ENCODE measurements at regions not wholly inside any gene's neighbourhood (a gene's known extent, or its start where the extent isn't known, plus 50 kb on each side); places are given as distances from the start of the nearest gene placed in this dataset.

- Histone ChIP-seq H3K4ac (ENCODE audit: low read length) (no peak overlapping the region), H3K23ac (ENCODE audit: low read depth, low read length, poor library complexity) (no peak overlapping the region), H3K79me1 (ENCODE audit: low read depth, low read length) (no peaks in the 10 kb centered on the region), H2AFZ (ENCODE audit: low read length) (peak overlapping the region; percentile 12), H4K91ac (ENCODE audit: low read depth, low read length, poor library complexity) (no peak overlapping the region), H3K18ac (ENCODE audit: low read length) (no peak overlapping the region), H2AK5ac (ENCODE audit: low read depth, low read length) (no peak overlapping the region), H3K4me1 (ENCODE audit: control insufficient read depth in 2 of 2, insufficient read depth in 1 of 2, low read depth in 1 of 2, low read length in 2 of 2) (no peaks in the 10 kb centered on the region), H3K9me3 (replicated peaks in 1 of 2; ENCODE audit: control insufficient read depth in 2 of 2, insufficient read depth in 1 of 2, low read depth in 1 of 2, low read length in 2 of 2) (no peaks in the 10 kb centered on the region), H3K14ac (ENCODE audit: low read length) (no peak overlapping the region), H3K27ac (replicated peaks; ENCODE audit: low read length) (no peak overlapping the region), H3K4me2 (ENCODE audit: insufficient read depth, low read length, poor library complexity, severe bottlenecking) (no peak overlapping the region), H2BK15ac (ENCODE audit: low read length) (no peak overlapping the region), H3K36me3 (replicated peaks in 1 of 2; ENCODE audit: control insufficient read depth in 2 of 2, insufficient read depth in 2 of 2, low read length in 2 of 2) (no peaks in the 10 kb centered on the region), H2BK5ac (ENCODE audit: low read length) (no peak overlapping the region), H3K4me3 (ENCODE audit: low read length in 2 of 2) (no peak overlapping the region), H4K8ac (ENCODE audit: low read depth, low read length) (no peak overlapping the region), H2BK12ac (ENCODE audit: low read length) (no peak overlapping the region), H3K9ac (ENCODE audit: low read depth, low read length, poor library complexity) (no peak overlapping the region), H3K27me3 (ENCODE audit: control insufficient read depth in 3 of 3, insufficient read depth in 3 of 3, low read depth in 1 of 3, low read length in 3 of 3) (no peaks in the 10 kb centered on the region), H2BK120ac (ENCODE audit: low read depth, low read length) (no peak overlapping the region)
- no peak for DNase-seq (ENCODE audit: low spot score)
- WGBS, 2 donors (ENCODE audit: extremely low coverage in 2 of 2, insufficient read length in 2 of 2, insufficient replicate concordance in 1 of 2), result no CpG with 5 or more reads among the region's 3 CpGs
Observed at GRCh38 chr5:57939771-57940170, 457.2 kb upstream of the ACTBL2 start.

DNA sequence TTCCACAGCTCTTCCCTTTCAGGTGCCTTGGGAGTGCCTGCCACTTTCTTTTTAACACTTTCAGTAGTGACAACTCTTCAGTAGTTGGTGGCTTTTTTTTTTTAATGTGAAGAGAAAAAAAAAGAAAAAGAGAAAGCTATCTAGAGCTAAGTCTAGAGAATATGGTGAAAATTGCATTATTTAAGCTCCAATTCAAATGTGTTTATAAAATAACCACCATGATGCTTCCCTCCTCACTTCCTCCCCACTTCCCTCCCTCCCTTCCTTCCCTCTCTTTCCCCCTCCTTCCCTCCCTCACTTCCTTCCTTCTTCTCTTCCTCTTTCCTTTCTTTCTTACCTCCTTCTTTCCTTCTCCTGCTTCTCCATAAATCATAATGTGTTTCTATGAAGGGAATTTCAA is 456.7 kb upstream of the ACTBL2 start:
- Histone ChIP-seq H3K27ac (replicated peaks; ENCODE audit: low read length) (no peak overlapping the region), H3K79me1 (ENCODE audit: low read depth, low read length) (no peaks in the 10 kb centered on the region)

GRCh38 chr5:57938174-57938557 is 455.6 kb upstream of the ACTBL2 start:
- DNase-seq (ENCODE audit: low spot score), result no peak
- H3K36me3 ChIP-seq (replicated peaks in 1 of 2; ENCODE audit: control insufficient read depth in 2 of 2, insufficient read depth in 2 of 2, low read length in 2 of 2), result no peaks in the 10 kb centered on the region
- H3K4me1 ChIP-seq (ENCODE audit: control insufficient read depth in 2 of 2, insufficient read depth in 1 of 2, low read depth in 1 of 2, low read length in 2 of 2), result no peaks in the 10 kb centered on the region
- no peaks in the 10 kb centered on the region for H3K79me1 ChIP-seq (ENCODE audit: low read depth, low read length)
- no peak overlapping the region for H3K27ac ChIP-seq (replicated peaks; ENCODE audit: low read length)
- no peak overlapping the region for H3K14ac ChIP-seq (ENCODE audit: low read length)
- H3K9ac ChIP-seq (ENCODE audit: low read depth, low read length, poor library complexity), result no peak overlapping the region
- no peak overlapping the region for H3K4me2 ChIP-seq (ENCODE audit: insufficient read depth, low read length, poor library complexity, severe bottlenecking)
- no peaks in the 10 kb centered on the region for H3K27me3 ChIP-seq (ENCODE audit: control insufficient read depth in 3 of 3, insufficient read depth in 3 of 3, low read depth in 1 of 3, low read length in 3 of 3)
- H2BK12ac ChIP-seq (ENCODE audit: low read length), result no peak overlapping the region
- no peak overlapping the region for H2BK15ac ChIP-seq (ENCODE audit: low read length)
- H4K8ac ChIP-seq (ENCODE audit: low read depth, low read length), result no peak overlapping the region
- no peak overlapping the region for H2AFZ ChIP-seq (ENCODE audit: low read length)
- no peak overlapping the region for H3K4me3 ChIP-seq (ENCODE audit: low read length in 2 of 2)
- no peaks in the 10 kb centered on the region for H3K9me3 ChIP-seq (replicated peaks in 1 of 2; ENCODE audit: control insufficient read depth in 2 of 2, insufficient read depth in 1 of 2, low read depth in 1 of 2, low read length in 2 of 2)
- no peak overlapping the region for H2AK5ac ChIP-seq (ENCODE audit: low read depth, low read length)
- H2BK5ac ChIP-seq (ENCODE audit: low read length), result no peak overlapping the region
- no peak overlapping the region for H3K23ac ChIP-seq (ENCODE audit: low read depth, low read length, poor library complexity)
- H3K4ac ChIP-seq (ENCODE audit: low read length), result no peak overlapping the region
- no peak overlapping the region for H2BK120ac ChIP-seq (ENCODE audit: low read depth, low read length)
- H4K91ac ChIP-seq (ENCODE audit: low read depth, low read length, poor library complexity), result no peak overlapping the region
- no peak overlapping the region for H3K18ac ChIP-seq (ENCODE audit: low read length)

More for the DNA sequence above, 456.7 kb upstream of the ACTBL2 start:
- H3K18ac ChIP-seq (ENCODE audit: low read length), result no peak overlapping the region
- H3K9me3 ChIP-seq (replicated peaks in 1 of 2; ENCODE audit: control insufficient read depth in 2 of 2, insufficient read depth in 1 of 2, low read depth in 1 of 2, low read length in 2 of 2), result no peaks in the 10 kb centered on the region
- no peak overlapping the region for H3K4ac ChIP-seq (ENCODE audit: low read length)
- no peak overlapping the region for H4K91ac ChIP-seq (ENCODE audit: low read depth, low read length, poor library complexity)
- H3K9ac ChIP-seq (ENCODE audit: low read depth, low read length, poor library complexity), result no peak overlapping the region
- H3K14ac ChIP-seq (ENCODE audit: low read length), result no peak overlapping the region
- H3K36me3 ChIP-seq (replicated peaks in 1 of 2; ENCODE audit: control insufficient read depth in 2 of 2, insufficient read depth in 2 of 2, low read length in 2 of 2), result no peaks in the 10 kb centered on the region
- H3K23ac ChIP-seq (ENCODE audit: low read depth, low read length, poor library complexity), result no peak overlapping the region
- no peaks in the 10 kb centered on the region for H3K27me3 ChIP-seq (ENCODE audit: control insufficient read depth in 3 of 3, insufficient read depth in 3 of 3, low read depth in 1 of 3, low read length in 3 of 3)
- H2BK15ac ChIP-seq (ENCODE audit: low read length), result no peak overlapping the region
- H2BK12ac ChIP-seq (ENCODE audit: low read length), result no peak overlapping the region
- H2BK120ac ChIP-seq (ENCODE audit: low read depth, low read length), result no peak overlapping the region
- no peak overlapping the region for H2AFZ ChIP-seq (ENCODE audit: low read length)
- no peak for DNase-seq (ENCODE audit: low spot score)
- no peaks in the 10 kb centered on the region for H3K4me1 ChIP-seq (ENCODE audit: control insufficient read depth in 2 of 2, insufficient read depth in 1 of 2, low read depth in 1 of 2, low read length in 2 of 2)
- no peak overlapping the region for H3K4me3 ChIP-seq (ENCODE audit: low read length in 2 of 2)
- no peak overlapping the region for H4K8ac ChIP-seq (ENCODE audit: low read depth, low read length)
- H3K4me2 ChIP-seq (ENCODE audit: insufficient read depth, low read length, poor library complexity, severe bottlenecking), result no peak overlapping the region
- no peak overlapping the region for H2AK5ac ChIP-seq (ENCODE audit: low read depth, low read length)
- no peak overlapping the region for H2BK5ac ChIP-seq (ENCODE audit: low read length)

DNA sequence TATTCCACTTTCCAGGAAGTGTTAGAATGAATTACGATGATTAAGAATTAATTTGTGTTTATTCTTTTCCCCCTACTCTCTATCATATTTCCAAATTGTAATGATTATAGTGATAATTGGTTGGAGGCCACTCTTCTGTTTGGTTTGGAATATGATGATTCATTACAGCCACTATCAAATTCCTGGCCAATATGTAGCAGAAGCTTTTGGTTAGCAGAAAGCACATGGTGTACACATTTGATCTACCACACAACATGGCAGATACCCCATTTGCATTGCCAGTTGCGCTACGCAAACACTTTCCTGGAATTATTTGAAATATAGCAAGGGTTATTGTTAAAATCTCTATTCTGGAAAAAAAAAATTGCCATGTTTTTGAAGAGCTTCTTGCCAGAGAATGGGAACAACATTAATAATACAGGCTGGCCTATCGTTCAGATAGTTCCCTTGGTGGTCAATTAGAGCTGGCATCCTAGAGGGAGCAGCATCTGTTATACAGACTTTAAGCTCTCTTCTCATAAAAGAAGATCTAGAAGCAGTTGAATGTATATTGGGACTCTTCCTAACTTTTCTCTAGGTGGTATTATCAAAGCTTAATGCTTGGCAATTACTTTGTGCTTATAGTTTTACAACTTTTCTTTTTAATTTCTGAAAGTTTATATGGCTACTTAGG is 455.0 kb upstream of the ACTBL2 start:
- no peak overlapping the region for H3K27ac ChIP-seq (replicated peaks; ENCODE audit: low read length)
- H2AFZ ChIP-seq (ENCODE audit: low read length), result no peak overlapping the region
- no peak overlapping the region for H2BK120ac ChIP-seq (ENCODE audit: low read depth, low read length)
- no peaks in the 10 kb centered on the region for H3K36me3 ChIP-seq (replicated peaks in 1 of 2; ENCODE audit: control insufficient read depth in 2 of 2, insufficient read depth in 2 of 2, low read length in 2 of 2)
- H3K4me1 ChIP-seq (ENCODE audit: control insufficient read depth in 2 of 2, insufficient read depth in 1 of 2, low read depth in 1 of 2, low read length in 2 of 2), result no peaks in the 10 kb centered on the region
- H3K4ac ChIP-seq (ENCODE audit: low read length), result no peak overlapping the region
- H3K18ac ChIP-seq (ENCODE audit: low read length), result no peak overlapping the region
- H2BK12ac ChIP-seq (ENCODE audit: low read length), result no peak overlapping the region
- no peak overlapping the region for H2BK5ac ChIP-seq (ENCODE audit: low read length)
- H3K4me3 ChIP-seq (ENCODE audit: low read length in 2 of 2), result no peak overlapping the region
- H3K27me3 ChIP-seq (ENCODE audit: control insufficient read depth in 3 of 3, insufficient read depth in 3 of 3, low read depth in 1 of 3, low read length in 3 of 3), result no peaks in the 10 kb centered on the region
- H3K9ac ChIP-seq (ENCODE audit: low read depth, low read length, poor library complexity), result no peak overlapping the region
- H3K79me1 ChIP-seq (ENCODE audit: low read depth, low read length), result no peaks in the 10 kb centered on the region
- no CpG with 5 or more reads among the region's 4 CpGs for WGBS, 2 donors (ENCODE audit: extremely low coverage in 2 of 2, insufficient read length in 2 of 2, insufficient replicate concordance in 1 of 2)
- H4K8ac ChIP-seq (ENCODE audit: low read depth, low read length), result no peak overlapping the region
- no peak overlapping the region for H2AK5ac ChIP-seq (ENCODE audit: low read depth, low read length)
- H3K4me2 ChIP-seq (ENCODE audit: insufficient read depth, low read length, poor library complexity, severe bottlenecking), result no peak overlapping the region
- no peak overlapping the region for H3K23ac ChIP-seq (ENCODE audit: low read depth, low read length, poor library complexity)
- no peaks in the 10 kb centered on the region for H3K9me3 ChIP-seq (replicated peaks in 1 of 2; ENCODE audit: control insufficient read depth in 2 of 2, insufficient read depth in 1 of 2, low read depth in 1 of 2, low read length in 2 of 2)
- no peak overlapping the region for H2BK15ac ChIP-seq (ENCODE audit: low read length)
- H3K14ac ChIP-seq (ENCODE audit: low read length), result no peak overlapping the region
- DNase-seq (ENCODE audit: low spot score), result no peak
- no peak overlapping the region for H4K91ac ChIP-seq (ENCODE audit: low read depth, low read length, poor library complexity)

All from neuronal stem cell (in vitro differentiated cells).